ENCODE measurements at regions not wholly inside any gene's neighbourhood (a gene's known extent, or its start where the extent isn't known, plus 50 kb on each side); places are given as distances from the start of the nearest gene placed in this dataset.
"Not testable (repeated sequence)": the region's sequence is repeated elsewhere in the genome, so short reads cannot be mapped to it uniquely, and the experiment has no call there.

DNA sequence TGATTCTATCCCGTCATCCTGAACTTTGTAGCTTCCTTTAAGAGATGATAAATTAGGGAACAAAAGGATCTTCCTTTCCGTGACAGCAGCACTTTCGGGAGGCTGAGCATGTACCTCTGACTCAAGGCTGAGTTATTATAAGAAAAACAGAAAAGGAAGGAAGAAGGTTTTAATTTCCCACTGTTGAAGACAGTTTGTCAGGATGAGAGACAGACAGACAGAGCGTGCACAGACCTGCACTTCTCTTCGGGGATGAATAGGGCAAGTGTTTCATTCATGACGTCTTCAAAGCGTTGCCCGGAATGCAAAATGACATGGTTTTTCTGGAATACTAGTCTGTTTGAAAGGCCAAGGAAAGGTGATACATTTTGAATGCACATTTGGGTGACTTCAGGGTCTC lies 405.3 kb upstream of the FAT1 start:
- Mint-ChIP-seq H3K36me3 (ENCODE audit: low read depth) (no peaks in the 10 kb centered on the region), H3K27ac (no peak overlapping the region), H3K27me3 (ENCODE audit: low read depth) (no peaks in the 10 kb centered on the region), H3K4me1 (ENCODE audit: low read depth) (no peaks in the 10 kb centered on the region), H3K9me3 (peaks cover 39% of the 10 kb centered on the region), H3K4me3 (no peak overlapping the region)
- no peak for DNase-seq (ENCODE audit: low spot score)

- H3K4me3 Mint-ChIP-seq; H3K27ac Mint-ChIP-seq; H3K4me1 Mint-ChIP-seq (ENCODE audit: low read depth); DNase-seq (ENCODE audit: low spot score); H3K36me3 Mint-ChIP-seq (ENCODE audit: low read depth); H3K27me3 Mint-ChIP-seq (ENCODE audit: low read depth): not testable (repeated sequence)
- H3K9me3 Mint-ChIP-seq: peaks cover 42% of the 10 kb centered on the region
These were observed 408.2 kb upstream of the FAT1 start for GRCh38 chr4:187131826-187132225.

GRCh38 chr4:187135878-187136277 lies 412.2 kb upstream of the FAT1 start:
- no peaks in the 10 kb centered on the region for H3K27me3 Mint-ChIP-seq (ENCODE audit: low read depth)
- H3K4me3 Mint-ChIP-seq: no peak overlapping the region
- H3K36me3 Mint-ChIP-seq (ENCODE audit: low read depth): no peaks in the 10 kb centered on the region
- no peaks in the 10 kb centered on the region for H3K4me1 Mint-ChIP-seq (ENCODE audit: low read depth)
- H3K9me3 Mint-ChIP-seq: peaks cover 27% of the 10 kb centered on the region
- no peak for DNase-seq (ENCODE audit: low spot score)
- no peak overlapping the region for H3K27ac Mint-ChIP-seq

GRCh38 chr4:187139141-187139540 lies 415.5 kb upstream of the FAT1 start:
- Mint-ChIP-seq H3K4me1 (ENCODE audit: low read depth) (no peaks in the 10 kb centered on the region), H3K27ac (no peak overlapping the region), H3K27me3 (ENCODE audit: low read depth) (no peaks in the 10 kb centered on the region)

GRCh38 chr4:187141101-187141500 lies 417.4 kb upstream of the FAT1 start:
- no peaks in the 10 kb centered on the region for H3K36me3 Mint-ChIP-seq (ENCODE audit: low read depth)
- no peaks in the 10 kb centered on the region for H3K4me1 Mint-ChIP-seq (ENCODE audit: low read depth)
- H3K4me3 Mint-ChIP-seq: no peak overlapping the region
- H3K9me3 Mint-ChIP-seq: peaks cover 18% of the 10 kb centered on the region
- H3K27ac Mint-ChIP-seq: no peak overlapping the region
- DNase-seq (ENCODE audit: low spot score): no peak
- H3K27me3 Mint-ChIP-seq (ENCODE audit: low read depth): no peaks in the 10 kb centered on the region

More at GRCh38 chr4:187139141-187139540, 415.5 kb upstream of the FAT1 start:
- H3K9me3 Mint-ChIP-seq: peaks cover 22% of the 10 kb centered on the region
- no peaks in the 10 kb centered on the region for H3K36me3 Mint-ChIP-seq (ENCODE audit: low read depth)
- no peak overlapping the region for H3K4me3 Mint-ChIP-seq
- no peak for DNase-seq (ENCODE audit: low spot score)

- Mint-ChIP-seq H3K4me3 (no peak overlapping the region), H3K36me3 (ENCODE audit: low read depth) (no peaks in the 10 kb centered on the region), H3K27me3 (ENCODE audit: low read depth) (no peaks in the 10 kb centered on the region), H3K27ac (no peak overlapping the region), H3K9me3 (peaks cover 23% of the 10 kb centered on the region), H3K4me1 (ENCODE audit: low read depth) (no peaks in the 10 kb centered on the region)
- DNase-seq (ENCODE audit: low spot score): no peak
These were observed 425.7 kb upstream of the FAT1 start for GRCh38 chr4:187149229-187149945.

DNA sequence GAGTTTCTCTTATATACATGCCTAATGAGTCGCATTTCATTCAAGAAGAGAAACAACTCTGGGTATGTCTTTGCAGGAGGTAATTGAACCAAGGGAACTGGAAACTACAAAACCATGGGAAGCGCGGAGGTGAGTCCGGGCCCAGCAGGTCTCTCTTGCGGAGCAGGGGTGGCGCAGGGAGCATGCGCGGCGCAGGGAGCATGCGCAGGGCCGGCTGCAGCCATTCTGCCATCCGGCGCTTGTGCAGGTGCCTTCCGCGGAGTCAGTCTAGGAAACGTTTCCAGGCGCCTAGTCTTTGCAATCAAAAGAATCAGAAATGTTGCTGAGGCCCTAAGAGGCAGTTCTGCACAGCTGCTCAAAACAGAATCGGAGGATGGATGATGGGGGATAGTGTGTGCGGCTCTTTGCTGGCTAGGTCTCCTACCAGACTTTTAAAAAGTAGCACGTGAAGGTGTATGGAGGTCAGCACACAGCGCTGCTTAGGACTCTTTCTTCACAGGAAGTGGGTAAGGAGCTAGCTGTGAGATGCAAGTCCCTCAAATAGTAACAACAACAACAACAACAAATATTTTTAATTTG lies 433.8 kb upstream of the FAT1 start:
- H3K27ac Mint-ChIP-seq: no peak overlapping the region
- no peaks in the 10 kb centered on the region for H3K4me1 Mint-ChIP-seq (ENCODE audit: low read depth)
- H3K9me3 Mint-ChIP-seq: peaks cover 35% of the 10 kb centered on the region
- H3K4me3 Mint-ChIP-seq: no peak overlapping the region
- DNase-seq (ENCODE audit: low spot score): no peak
- no peaks in the 10 kb centered on the region for H3K36me3 Mint-ChIP-seq (ENCODE audit: low read depth)
- H3K27me3 Mint-ChIP-seq (ENCODE audit: low read depth): no peaks in the 10 kb centered on the region

- H3K9me3 Mint-ChIP-seq: peaks cover 35% of the 10 kb centered on the region
- no peaks in the 10 kb centered on the region for H3K4me1 Mint-ChIP-seq (ENCODE audit: low read depth)
- no peaks in the 10 kb centered on the region for H3K36me3 Mint-ChIP-seq (ENCODE audit: low read depth)
- no peak overlapping the region for H3K27ac Mint-ChIP-seq
- no peaks in the 10 kb centered on the region for H3K27me3 Mint-ChIP-seq (ENCODE audit: low read depth)
- no peak overlapping the region for H3K4me3 Mint-ChIP-seq
- DNase-seq (ENCODE audit: low spot score): no peak
These were observed 434.3 kb upstream of the FAT1 start for GRCh38 chr4:187158003-187158402.

- Mint-ChIP-seq H3K27me3 (ENCODE audit: low read depth) (no peaks in the 10 kb centered on the region), H3K36me3 (ENCODE audit: low read depth) (no peaks in the 10 kb centered on the region), H3K4me1 (ENCODE audit: low read depth) (no peaks in the 10 kb centered on the region), H3K27ac (no peak overlapping the region), H3K9me3 (peaks cover 29% of the 10 kb centered on the region), H3K4me3 (no peak overlapping the region)
- DNase-seq (ENCODE audit: low spot score): no peak
These were observed 436.8 kb upstream of the FAT1 start for GRCh38 chr4:187160486-187160885.

DNA sequence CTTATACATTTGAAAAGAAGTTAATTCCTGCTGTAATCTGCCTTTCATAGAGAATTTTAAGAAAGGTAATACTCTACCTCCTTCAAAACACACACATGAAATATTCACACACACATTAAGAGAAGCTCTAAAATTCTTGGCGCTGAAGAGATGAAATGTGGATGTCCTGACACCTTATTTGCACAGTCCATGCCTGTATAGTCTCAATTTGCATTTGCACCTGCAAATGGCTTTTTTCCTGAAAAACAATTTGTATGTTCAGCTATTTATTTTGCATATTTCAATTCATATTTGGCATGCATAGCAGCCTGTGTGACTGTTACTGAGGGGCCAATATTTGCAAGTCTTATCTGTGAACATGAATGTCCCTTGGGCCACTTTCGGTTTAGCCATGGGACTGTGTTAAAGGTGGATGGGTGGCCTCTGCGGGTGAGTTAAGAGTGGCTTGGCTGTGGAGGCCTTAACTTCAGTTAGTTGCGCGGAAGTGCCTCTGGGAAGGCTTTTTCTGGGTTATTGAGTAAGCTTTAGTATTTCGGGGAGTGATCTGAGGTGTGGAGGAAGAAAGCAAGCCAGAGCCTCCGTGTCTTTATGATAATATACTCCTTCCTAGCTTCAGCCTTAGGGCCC lies 443.3 kb upstream of the FAT1 start:
- Mint-ChIP-seq H3K27ac (no peak overlapping the region), H3K4me1 (ENCODE audit: low read depth) (no peaks in the 10 kb centered on the region)

DNA sequence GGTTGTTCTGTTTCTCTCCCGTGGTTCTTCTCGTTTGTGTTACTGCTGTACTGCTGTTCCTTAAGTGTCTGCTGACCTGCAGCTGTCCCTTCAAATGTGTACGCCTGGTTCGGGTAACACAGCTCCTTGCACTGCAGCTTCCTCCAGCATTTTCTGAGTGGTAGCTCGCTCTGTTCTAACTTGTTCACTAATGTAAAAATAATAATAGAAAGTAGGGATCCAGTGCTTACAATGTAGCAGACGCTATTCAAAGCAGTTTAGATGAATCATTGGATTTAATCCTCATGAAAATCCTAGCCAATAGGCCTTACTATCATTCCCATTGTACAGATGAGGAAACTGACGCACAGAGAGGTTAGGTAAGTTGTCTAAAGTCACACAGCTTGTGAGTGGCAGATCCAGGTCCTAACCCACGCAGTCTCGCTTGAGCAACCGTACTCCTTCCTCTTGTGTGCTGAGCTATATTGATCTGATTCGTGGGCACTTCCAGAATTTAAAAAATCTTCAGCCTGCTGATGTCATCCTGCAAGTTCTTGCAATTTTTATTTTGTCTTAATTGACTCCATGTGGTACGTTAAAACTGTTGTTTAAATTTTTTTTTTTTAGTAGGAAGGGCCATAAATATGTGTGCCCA lies 448.2 kb upstream of the FAT1 start:
- no peaks in the 10 kb centered on the region for H3K4me1 Mint-ChIP-seq (ENCODE audit: low read depth)
- no peaks in the 10 kb centered on the region for H3K36me3 Mint-ChIP-seq (ENCODE audit: low read depth)
- H3K4me3 Mint-ChIP-seq: no peak overlapping the region
- no peak overlapping the region for H3K27ac Mint-ChIP-seq
- no peaks in the 10 kb centered on the region for H3K27me3 Mint-ChIP-seq (ENCODE audit: low read depth)
- no peak for DNase-seq (ENCODE audit: low spot score)
- H3K9me3 Mint-ChIP-seq: peaks cover 15% of the 10 kb centered on the region

More for the DNA sequence above, 443.3 kb upstream of the FAT1 start:
- no peak for DNase-seq (ENCODE audit: low spot score)
- Mint-ChIP-seq H3K9me3 (peaks cover 14% of the 10 kb centered on the region), H3K4me3 (no peak overlapping the region), H3K27me3 (ENCODE audit: low read depth) (no peaks in the 10 kb centered on the region), H3K36me3 (ENCODE audit: low read depth) (no peaks in the 10 kb centered on the region)

GRCh38 chr4:187172340-187172761 lies 448.7 kb upstream of the FAT1 start:
- DNase-seq (ENCODE audit: low spot score): no peak
- H3K27ac Mint-ChIP-seq: no peak overlapping the region
- no peaks in the 10 kb centered on the region for H3K27me3 Mint-ChIP-seq (ENCODE audit: low read depth)
- no peaks in the 10 kb centered on the region for H3K36me3 Mint-ChIP-seq (ENCODE audit: low read depth)
- H3K9me3 Mint-ChIP-seq: peaks cover 15% of the 10 kb centered on the region
- no peaks in the 10 kb centered on the region for H3K4me1 Mint-ChIP-seq (ENCODE audit: low read depth)
- H3K4me3 Mint-ChIP-seq: no peak overlapping the region

- Mint-ChIP-seq H3K4me1 (ENCODE audit: low read depth) (no peaks in the 10 kb centered on the region), H3K27ac (no peak overlapping the region), H3K36me3 (ENCODE audit: low read depth) (no peaks in the 10 kb centered on the region), H3K4me3 (no peak overlapping the region), H3K27me3 (ENCODE audit: low read depth) (no peaks in the 10 kb centered on the region), H3K9me3 (peaks cover 19% of the 10 kb centered on the region)
- DNase-seq (ENCODE audit: low spot score): no peak
These were observed 451.1 kb upstream of the FAT1 start for GRCh38 chr4:187174749-187175148.

DNA sequence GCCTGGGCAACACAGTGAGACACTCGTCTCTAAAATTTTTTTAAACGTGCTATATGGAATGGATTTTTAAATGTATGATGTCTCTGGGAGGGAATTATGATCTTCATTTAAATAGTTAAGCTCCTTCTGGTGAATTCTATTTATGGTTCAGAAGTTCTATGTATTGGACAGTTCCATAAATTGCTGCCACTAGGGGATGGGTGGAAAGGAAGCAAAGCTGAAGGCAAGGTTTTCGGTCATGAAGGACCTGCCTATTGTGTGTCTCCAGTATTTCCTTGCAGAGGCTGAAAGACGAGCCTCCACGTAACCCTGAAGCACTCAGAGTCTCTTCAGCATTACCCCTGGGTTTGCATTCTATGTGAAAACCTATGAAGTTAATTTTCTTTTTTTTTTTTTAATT lies 451.5 kb upstream of the FAT1 start:
- H3K4me3 Mint-ChIP-seq: no peak overlapping the region
- H3K27ac Mint-ChIP-seq: no peak overlapping the region
- no peaks in the 10 kb centered on the region for H3K27me3 Mint-ChIP-seq (ENCODE audit: low read depth)
- DNase-seq (ENCODE audit: low spot score): no peak
- H3K36me3 Mint-ChIP-seq (ENCODE audit: low read depth): no peaks in the 10 kb centered on the region
- no peaks in the 10 kb centered on the region for H3K4me1 Mint-ChIP-seq (ENCODE audit: low read depth)
- H3K9me3 Mint-ChIP-seq: peaks cover 19% of the 10 kb centered on the region

Measured in T-helper 2 cell treated with Interferon-gamma antibody and Interleukin-4, amounts not matched to agents 5 μg/mL and 100 μg/mL, for 36 hours (primary cell).